Heart left ventricle (tissue), 13 donors: ENCODE measurements at regions not wholly inside any gene's neighbourhood (a gene's known extent, or its start where the extent isn't known, plus 50 kb on each side); places are given as distances from the start of the nearest gene placed in this dataset.
"Not testable (repeated sequence)": the region's sequence is repeated elsewhere in the genome, so short reads cannot be mapped to it uniquely, and the experiment has no call there.

Source experiments
- POLR2A ChIP-seq, 2 donors: fragments of 450-650 bp; IDR thresholded peaks; one replicate each; pipeline ENCODE4 v1.6.1; 2017; ENCODE audit warnings: antibody characterized with exemption in 2 of 2, mild to moderate bottlenecking in 2 of 2, moderate library complexity in 2 of 2
- TF ChIP-seq, protein P1 (sequence below), 12 donors: fragments of 200-600 bp; sonication (generic) in 4 of 12; IDR thresholded peaks; one replicate each; pipeline versions ENCODE4 v1.5.0 to v1.8.0; 2018 to 2022; ENCODE audit warnings: antibody characterized with exemption in 12 of 12, mild to moderate bottlenecking in 5 of 12
- donor health status: ischemic (EF 13 %, LVEDD 7.1; RV severe dilation, severe dysfunction).
- donor health status: DM: no; HTN: yes; CAD: no.
- donor health status: DM: no; HTN: no; CAD: no.
- donor health status: ischemic (EF 25% LVEDD 6.9; RV normal size, moderate dysfunction).
- donor health status: ischemic (EF 25% LVEDD 5.7; RV mildly dilated, moderate dysfunction).
- donor health status: ischemic (EF 35%, LVEDD 5.7; RV mildly dilated, moderate dysfunction).
- donor health status: nonischemic (EF 11% LVEDD 7.7; RV severe dilation, severe dysfunction).
- donor health status: DM: yes; HTN: yes; CAD: no.
- donor health status: PGD.
- donor health status: ischemic (EF 29% LVEDD 5.4; RV normal size, mild dysfunction).
- donor health status: nonischemic (EF 23%, LVEDD 6.1; RV moderate dilation, normal function).

DNA sequence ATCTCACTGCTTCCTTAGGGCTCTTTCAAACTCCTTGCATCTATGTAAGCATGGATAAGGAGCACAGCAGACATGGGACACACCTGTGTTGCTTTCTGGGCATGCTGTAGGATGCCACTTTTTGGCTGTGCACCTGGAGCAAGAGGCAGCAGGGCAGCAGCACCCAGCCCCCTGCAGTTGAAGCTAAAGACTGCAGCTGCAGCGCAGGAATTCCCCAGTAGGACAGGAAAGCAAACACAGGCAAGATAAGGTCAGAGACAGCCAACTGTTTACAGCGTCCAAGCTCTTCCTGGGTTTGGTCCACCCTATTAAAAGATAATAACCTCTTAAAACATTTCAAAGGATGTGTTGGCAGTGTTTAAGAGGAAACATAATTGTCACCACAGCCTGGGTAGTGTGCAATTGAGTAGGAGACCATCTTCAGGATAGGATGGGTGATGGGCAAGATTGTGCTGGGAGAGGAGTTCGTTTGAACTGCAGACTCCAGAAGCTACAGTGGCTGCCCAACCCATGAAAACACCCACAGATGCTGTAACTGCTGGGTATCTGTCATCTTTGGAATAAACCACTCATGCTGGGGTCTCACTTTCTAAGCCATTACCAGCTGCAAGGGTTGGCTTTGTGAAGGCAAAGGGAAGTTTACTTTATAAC, 242.3 kb upstream of the PLGLB1 start:
- TF ChIP-seq POLR2A (IDR thresholded peaks at IDR 0.05): not testable (repeated sequence)
- TF ChIP-seq, protein P1, sequence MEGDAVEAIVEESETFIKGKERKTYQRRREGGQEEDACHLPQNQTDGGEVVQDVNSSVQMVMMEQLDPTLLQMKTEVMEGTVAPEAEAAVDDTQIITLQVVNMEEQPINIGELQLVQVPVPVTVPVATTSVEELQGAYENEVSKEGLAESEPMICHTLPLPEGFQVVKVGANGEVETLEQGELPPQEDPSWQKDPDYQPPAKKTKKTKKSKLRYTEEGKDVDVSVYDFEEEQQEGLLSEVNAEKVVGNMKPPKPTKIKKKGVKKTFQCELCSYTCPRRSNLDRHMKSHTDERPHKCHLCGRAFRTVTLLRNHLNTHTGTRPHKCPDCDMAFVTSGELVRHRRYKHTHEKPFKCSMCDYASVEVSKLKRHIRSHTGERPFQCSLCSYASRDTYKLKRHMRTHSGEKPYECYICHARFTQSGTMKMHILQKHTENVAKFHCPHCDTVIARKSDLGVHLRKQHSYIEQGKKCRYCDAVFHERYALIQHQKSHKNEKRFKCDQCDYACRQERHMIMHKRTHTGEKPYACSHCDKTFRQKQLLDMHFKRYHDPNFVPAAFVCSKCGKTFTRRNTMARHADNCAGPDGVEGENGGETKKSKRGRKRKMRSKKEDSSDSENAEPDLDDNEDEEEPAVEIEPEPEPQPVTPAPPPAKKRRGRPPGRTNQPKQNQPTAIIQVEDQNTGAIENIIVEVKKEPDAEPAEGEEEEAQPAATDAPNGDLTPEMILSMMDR (IDR thresholded peaks at IDR 0.05): not testable (repeated sequence)
